RWPE1 (cell line): ENCODE measurements at regions not wholly inside any gene's neighbourhood (a gene's known extent, or its start where the extent isn't known, plus 50 kb on each side); places are given as distances from the start of the nearest gene placed in this dataset.

Experiments
- CTCF ChIA-PET: fragments of 350-600 bp; sonication (Branson Sonifier 250); formaldehyde crosslinking; extraction: SDS; loops from one replicate; lab custom pipeline; 2021; lab: Yijun Ruan, JAX
- POLR2A ChIA-PET: fragments of 400-600 bp; formaldehyde crosslinking; extraction: SDS; loops from one replicate; lab custom pipeline; 2020; ENCODE audit warnings: antibody characterized with exemption; ENCODE audit not compliant: low non-redundant PET; lab: Yijun Ruan, JAX
- DNase-seq: peaks from one replicate; pipeline ENCODE4 v3.0.0; 2012; ENCODE audit warnings: low spot score
- H3K27ac ChIP-seq: fragments of 450-650 bp; 2 replicates; pipeline ENCODE4 v1.5.1; 2017
- TF ChIP-seq, protein P1 (sequence below): fragments of 450-650 bp; conservative IDR thresholded peaks from 2 replicates; pipeline ENCODE4 v1.5.1; 2017; ENCODE audit warnings: low read depth, mild to moderate bottlenecking

DNA sequence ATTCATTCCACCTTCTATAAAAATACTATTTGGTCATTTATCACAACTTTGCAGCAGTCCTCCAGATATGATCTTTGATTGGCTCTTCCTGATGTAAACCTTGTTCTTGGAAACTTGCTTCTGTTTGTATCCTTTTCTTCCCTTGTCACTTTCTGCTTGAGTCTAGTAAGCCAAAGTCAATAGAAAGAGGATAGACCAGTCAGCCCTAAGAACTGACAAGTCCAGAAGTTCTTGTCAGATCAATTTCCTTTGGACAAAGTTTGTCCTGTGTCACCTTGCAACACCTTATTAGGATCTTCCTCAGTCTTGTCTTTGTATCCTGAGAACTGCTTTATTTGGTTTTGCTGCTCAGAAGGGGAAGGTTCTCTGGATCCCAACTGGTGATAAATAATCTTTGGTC is 87.9 kb upstream of the CCDC54 start:
- ChIA-PET CTCF (no interaction called here), POLR2A (no interaction called here)
- TF ChIP-seq, protein P1, sequence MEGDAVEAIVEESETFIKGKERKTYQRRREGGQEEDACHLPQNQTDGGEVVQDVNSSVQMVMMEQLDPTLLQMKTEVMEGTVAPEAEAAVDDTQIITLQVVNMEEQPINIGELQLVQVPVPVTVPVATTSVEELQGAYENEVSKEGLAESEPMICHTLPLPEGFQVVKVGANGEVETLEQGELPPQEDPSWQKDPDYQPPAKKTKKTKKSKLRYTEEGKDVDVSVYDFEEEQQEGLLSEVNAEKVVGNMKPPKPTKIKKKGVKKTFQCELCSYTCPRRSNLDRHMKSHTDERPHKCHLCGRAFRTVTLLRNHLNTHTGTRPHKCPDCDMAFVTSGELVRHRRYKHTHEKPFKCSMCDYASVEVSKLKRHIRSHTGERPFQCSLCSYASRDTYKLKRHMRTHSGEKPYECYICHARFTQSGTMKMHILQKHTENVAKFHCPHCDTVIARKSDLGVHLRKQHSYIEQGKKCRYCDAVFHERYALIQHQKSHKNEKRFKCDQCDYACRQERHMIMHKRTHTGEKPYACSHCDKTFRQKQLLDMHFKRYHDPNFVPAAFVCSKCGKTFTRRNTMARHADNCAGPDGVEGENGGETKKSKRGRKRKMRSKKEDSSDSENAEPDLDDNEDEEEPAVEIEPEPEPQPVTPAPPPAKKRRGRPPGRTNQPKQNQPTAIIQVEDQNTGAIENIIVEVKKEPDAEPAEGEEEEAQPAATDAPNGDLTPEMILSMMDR, result no peak
- no peak overlapping the region for H3K27ac ChIP-seq
- no peak for DNase-seq

DNA sequence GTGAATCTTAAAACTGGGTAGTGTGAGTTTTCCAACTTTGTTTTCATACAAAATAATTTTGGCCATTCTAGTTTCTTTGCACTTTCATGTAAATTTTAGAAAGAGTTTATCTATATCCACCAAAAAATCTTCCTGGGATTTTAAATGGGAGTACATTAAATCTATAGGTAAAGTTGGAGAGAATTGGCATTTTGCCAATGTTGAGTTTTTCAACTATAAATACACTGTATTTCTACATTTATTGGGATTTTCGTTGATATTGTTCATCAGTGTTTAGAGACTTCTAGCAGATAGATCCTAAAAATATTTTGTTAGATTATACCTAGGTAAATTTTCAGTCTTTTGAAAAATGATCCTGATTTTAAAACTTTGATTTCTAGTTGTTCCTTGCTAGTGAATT is 83.1 kb upstream of the CCDC54 start:
- DNase-seq, result no peak
- CTCF ChIA-PET, result no interaction called here
- H3K27ac ChIP-seq, result no peak overlapping the region
- TF ChIP-seq, protein P1, result no peak
- POLR2A ChIA-PET, result no interaction called here

DNA sequence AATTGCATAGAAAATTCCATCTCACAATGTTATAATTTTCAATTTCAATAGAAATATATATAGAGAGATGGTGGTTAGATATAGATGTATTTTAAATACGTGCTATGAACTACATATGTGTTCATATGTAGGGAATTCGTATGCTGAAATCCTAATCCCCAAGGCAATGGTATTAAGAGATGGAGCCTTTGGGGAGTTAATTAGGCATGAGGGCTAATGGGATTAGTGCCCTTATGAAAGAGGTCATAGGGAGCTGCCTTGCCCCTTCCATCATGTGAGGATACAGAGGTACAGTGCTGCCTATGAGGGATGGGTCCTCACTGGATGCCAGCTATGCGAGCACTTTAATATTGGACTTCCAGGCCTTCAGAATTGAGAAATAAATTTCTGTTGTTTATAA is 79.6 kb upstream of the CCDC54 start:
- no peak for DNase-seq
- no peak overlapping the region for H3K27ac ChIP-seq
- TF ChIP-seq, protein P1, result no peak
- ChIA-PET POLR2A (no interaction called here), CTCF (no interaction called here)

DNA sequence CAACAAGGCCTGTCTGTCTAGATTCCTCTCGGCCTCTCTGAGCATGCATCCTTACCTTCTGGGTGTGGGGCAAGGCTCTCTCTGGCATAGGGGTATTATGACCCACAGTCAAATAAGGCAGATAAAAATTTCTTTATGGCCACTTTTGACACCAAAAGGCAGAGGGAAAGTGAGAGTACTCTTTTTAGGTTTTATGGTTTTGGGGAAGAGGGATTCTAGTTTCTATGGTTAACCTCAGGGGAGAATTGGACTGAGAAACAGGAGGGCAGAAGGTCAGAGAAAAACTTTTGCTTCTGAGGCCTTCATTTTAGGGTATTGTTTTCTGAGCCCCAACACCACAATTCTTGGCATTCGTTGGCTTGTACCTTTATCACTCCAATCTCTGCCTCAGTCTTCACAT is 70.0 kb upstream of the CCDC54 start:
- ChIA-PET POLR2A (no interaction called here), CTCF (interaction anchor here (0.7 kb wide), 1 partner anchor 114 kb away, joined by 3 read pairs; no protein-coding TSS in a partner anchor)
- DNase-seq, result no peak
- TF ChIP-seq, protein P1, result no peak
- no peak overlapping the region for H3K27ac ChIP-seq

DNA sequence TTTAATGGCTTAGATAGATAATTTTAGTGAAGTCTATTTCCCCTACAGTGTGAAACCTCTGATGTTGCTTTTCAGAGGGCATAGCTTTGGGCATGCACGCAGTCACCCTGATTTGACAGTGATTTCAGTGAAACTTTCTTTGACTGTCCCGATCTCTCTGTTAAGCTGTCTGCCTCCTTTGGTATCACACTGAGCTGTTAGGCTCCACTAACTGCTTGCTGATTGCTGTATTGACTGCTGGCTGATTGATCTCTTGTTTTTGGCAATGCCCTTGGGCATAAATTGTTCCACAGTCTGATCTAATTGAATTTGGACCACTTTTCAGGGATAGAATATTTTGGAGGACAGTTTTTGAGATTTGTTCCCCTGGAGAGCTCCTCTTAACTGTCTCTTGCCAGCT is 68.5 kb upstream of the CCDC54 start:
- CTCF ChIA-PET, result no interaction called here
- TF ChIP-seq, protein P1, result no peak
- H3K27ac ChIP-seq, result no peak overlapping the region
- DNase-seq, result no peak
- POLR2A ChIA-PET, result no interaction called here

DNA sequence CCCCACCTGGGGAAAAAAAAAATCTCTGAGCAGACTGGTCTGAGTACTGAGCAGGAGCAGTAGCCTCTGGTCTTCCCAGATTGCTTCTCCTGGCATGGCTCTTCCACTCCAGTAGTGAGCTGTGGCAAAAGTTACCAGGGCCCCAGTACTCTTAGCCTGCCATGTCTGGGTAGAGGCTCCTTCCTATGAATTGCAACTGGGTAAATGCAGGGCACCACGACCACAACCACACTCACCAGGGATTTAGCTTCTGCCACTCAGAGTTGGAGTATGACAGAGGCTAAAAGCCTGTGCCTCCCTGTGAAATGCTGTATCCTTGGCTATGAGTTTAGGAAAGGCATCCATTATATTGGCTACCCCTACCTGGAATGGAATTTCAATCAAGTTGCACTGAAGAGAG is 67.9 kb upstream of the CCDC54 start:
- TF ChIP-seq, protein P1, result no peak
- CTCF ChIA-PET, result no interaction called here

DNA sequence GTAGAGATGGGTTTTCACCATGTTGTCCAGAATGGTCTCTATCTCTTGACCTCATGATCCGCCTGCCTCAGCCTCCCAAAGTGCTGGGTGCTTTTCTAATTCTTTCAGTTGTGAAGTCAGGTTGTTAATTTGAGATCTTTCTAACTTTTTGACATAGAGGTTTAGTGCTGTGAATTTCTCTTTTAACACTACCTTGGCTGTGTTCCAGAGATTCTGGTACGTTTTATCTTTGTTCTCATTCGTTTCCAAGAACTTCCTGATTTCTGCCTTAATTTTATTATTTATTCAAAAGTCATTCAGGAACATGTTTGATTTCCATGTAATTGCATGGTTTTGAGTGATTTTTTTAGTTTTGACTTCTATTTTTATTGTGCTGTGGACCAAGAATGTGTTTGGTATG is 63.5 kb upstream of the CCDC54 start:
- no peak overlapping the region for H3K27ac ChIP-seq
- ChIA-PET CTCF (no interaction called here), POLR2A (no interaction called here)
- TF ChIP-seq, protein P1, result no peak
- no peak for DNase-seq

More for the DNA sequence above, 67.9 kb upstream of the CCDC54 start:
- no peak for DNase-seq
- POLR2A ChIA-PET, result no interaction called here
- H3K27ac ChIP-seq, result no peak overlapping the region
